CD4-positive, alpha-beta T cell treated with Interleukin-1 beta for 1 hour (primary cell): ENCODE measurements at regions not wholly inside any gene's neighbourhood (a gene's known extent, or its start where the extent isn't known, plus 50 kb on each side); places are given as distances from the start of the nearest gene placed in this dataset.

Experiments used
- DNase-seq, 2 donors: peaks; one replicate each; pipeline ENCODE4 v3.0.0-alpha.2; 2020 to 2022

DNA sequence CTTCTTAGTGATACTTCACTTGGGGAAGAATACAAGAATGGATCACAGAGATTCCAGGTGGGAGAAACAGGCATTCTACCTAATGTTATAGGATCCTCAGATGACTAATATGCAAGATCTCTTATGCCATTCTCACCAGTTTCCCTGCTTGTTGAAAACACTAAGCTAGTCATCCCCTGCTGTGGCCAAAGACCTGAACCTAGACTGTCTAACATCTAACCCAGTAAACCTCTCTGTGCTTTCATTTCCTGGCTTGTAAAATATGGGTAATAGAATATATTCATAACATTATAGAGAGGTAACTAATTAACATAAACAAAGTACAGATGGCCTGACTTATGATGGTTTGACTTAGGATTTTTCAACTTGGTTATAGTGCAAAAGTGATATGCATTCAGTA is 776.3 kb downstream of the TUSC7 start:
- DNase-seq: no peak

GRCh38 chr3:117486719-117487716 is 777.4 kb downstream of the TUSC7 start:
- no peak for DNase-seq

- no peak for DNase-seq
These were observed 779.4 kb downstream of the TUSC7 start for GRCh38 chr3:117488983-117489382.

- no peak for DNase-seq
These were observed 780.1 kb downstream of the TUSC7 start for GRCh38 chr3:117489663-117490079.

DNA sequence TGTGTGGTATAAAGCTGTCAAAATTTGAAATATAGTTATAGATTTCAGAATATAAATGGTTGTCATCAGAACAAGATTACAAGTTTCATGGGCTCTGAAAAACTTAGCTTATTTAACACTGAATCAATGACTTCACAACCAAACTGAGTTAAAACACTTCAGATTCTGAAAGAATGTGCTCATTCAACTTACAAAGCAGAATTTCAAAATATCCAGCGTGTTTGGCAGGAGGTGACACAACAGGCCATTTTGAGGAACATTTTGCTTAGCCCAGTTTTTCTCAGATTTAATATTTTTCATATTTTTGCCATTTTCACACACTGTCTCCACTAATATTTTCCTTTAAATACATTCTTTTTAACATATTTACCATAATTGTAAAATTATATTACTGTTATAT is 781.1 kb downstream of the TUSC7 start:
- DNase-seq: no peak

GRCh38 chr3:117495620-117496019 is 786.0 kb downstream of the TUSC7 start:
- no peak for DNase-seq

GRCh38 chr3:117499189-117499870 is 789.8 kb downstream of the TUSC7 start:
- no peak for DNase-seq

DNA sequence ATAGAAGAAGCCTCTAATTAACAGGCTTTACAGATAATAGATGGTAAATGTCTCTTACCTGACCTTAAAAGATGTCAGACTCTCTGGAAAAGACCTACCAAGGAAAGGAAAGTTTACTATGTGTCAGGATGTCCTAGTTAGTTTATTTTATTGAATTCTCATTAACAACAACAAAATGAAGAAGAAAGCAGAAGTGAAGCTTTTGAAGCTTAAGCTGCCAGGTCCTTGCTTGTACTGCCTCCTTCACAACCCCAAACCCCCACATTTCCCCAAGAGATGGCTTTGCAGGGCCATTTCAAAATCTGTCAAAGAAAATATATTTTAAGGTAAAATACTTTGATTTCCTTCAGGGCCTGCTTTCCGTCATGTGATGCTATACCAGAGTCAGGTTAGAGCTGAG is 798.4 kb downstream of the TUSC7 start:
- DNase-seq: no peak

- no peak for DNase-seq
These were observed 800.3 kb downstream of the TUSC7 start for GRCh38 chr3:117509858-117510257.

DNA sequence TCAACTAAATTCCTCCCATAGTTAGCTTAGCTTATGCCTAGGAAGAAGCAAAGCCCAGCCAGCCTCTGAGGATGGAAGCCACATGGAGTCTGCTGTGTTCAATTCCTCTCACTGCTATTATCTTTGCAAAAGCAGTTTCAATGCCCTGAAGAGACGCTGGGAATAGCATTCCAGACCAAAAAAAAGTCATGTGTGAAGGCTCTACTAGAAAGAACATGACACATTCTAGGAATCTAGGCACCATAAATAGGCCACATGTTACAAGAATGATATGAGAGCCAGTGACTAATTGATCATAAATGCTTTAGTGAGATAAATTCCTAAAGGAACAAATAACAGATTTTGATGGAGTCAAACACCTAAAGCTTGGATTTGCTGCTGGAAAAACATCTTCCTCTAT is 800.8 kb downstream of the TUSC7 start:
- no peak for DNase-seq

DNA sequence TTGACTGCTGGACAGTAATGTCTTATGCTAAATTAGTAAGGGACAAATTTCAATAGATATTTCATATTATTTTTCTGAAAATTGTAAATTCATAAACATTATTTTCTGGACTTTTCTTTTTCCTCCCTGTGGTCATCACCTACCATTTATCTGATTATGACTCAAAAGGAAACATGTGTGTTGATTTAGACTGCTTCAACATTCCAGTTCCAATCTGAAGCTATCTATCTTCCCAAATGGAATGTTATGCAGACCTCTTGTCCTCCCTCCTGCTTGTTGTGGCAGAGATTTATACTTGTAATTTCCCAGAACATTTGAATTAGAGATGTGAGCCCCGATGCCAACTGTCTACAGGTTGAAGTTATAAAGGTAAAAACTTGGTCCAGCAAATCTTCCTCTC is 803.4 kb downstream of the TUSC7 start:
- no peak for DNase-seq

- no peak for DNase-seq
These were observed 805.7 kb downstream of the TUSC7 start for GRCh38 chr3:117515309-117515708.

- no peak for DNase-seq
These were observed 808.8 kb downstream of the TUSC7 start for GRCh38 chr3:117518364-117518763.

GRCh38 chr3:117519776-117520175 is 810.2 kb downstream of the TUSC7 start:
- no peak for DNase-seq

GRCh38 chr3:117520582-117520981 is 811.0 kb downstream of the TUSC7 start:
- DNase-seq: no peak

DNA sequence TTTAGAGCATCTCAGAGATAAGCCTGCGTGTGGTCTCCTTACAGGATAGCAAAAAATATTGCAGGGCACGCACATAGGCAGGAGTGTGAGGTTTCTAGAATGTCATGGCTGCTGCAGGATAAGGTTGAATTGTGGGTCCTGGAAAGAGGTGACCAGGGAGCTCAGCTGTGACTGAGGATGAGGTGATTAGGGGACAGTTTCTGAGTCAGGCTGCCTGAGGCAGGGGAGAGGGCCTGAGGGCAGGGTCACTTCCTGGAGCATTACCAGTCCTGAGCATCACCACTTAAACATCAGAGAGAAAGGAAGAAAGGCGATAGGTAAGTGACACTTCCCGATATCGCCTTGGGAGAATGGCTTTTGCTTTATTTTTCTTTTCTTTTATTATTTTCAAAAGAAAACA is 813.8 kb downstream of the TUSC7 start:
- no peak for DNase-seq

- no peak for DNase-seq
These were observed 815.3 kb downstream of the TUSC7 start for GRCh38 chr3:117524890-117525289.

DNA sequence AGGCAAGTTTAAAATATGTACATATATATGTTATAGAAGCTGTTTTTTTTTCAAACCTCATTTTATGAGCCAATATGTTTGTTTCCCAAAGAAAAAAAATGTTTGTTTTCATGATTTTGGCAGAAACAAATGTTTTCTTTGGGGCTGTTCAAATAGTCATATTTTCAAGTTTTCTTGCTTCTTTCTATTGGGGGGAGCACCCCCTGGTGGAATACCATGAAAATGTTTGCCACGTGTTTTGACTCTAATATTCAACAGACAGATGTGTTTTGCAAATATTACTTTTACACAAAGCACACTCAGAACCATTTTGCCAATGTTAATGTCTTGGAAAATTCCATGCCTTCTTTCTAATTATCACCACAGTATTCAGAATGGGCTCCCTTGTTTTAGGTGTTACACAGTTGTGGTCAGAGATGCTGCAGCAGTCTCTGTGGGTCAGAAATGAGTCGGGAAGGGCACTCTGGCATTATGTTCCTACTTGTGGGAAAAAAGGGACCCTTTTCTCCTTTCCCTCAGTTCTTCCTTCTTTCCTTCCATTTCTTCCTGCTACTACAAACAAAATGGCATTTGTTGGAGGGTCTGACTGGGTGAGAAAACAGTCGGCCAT is 817.0 kb downstream of the TUSC7 start:
- no peak for DNase-seq

GRCh38 chr3:117527346-117527745 is 817.8 kb downstream of the TUSC7 start:
- DNase-seq: no peak

DNA sequence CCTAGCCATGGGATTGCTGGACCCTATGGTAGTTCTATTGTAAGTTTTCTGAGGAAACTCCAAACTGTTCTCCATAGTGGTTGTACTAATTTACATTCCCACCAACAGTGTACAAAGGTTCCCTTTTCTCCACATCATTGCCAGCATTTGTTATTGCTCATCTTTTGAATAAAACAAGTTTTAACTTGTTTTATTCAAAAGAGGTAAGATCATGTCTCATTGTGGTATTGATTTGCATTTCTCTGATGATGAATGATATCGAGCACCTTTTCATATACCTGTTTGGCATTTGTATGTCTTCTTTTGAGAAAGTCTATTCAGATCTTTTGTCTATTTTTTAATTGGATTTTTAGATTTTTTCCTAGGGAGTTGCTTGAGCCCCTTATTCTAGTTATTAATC is 819.1 kb downstream of the TUSC7 start:
- DNase-seq: no peak

DNA sequence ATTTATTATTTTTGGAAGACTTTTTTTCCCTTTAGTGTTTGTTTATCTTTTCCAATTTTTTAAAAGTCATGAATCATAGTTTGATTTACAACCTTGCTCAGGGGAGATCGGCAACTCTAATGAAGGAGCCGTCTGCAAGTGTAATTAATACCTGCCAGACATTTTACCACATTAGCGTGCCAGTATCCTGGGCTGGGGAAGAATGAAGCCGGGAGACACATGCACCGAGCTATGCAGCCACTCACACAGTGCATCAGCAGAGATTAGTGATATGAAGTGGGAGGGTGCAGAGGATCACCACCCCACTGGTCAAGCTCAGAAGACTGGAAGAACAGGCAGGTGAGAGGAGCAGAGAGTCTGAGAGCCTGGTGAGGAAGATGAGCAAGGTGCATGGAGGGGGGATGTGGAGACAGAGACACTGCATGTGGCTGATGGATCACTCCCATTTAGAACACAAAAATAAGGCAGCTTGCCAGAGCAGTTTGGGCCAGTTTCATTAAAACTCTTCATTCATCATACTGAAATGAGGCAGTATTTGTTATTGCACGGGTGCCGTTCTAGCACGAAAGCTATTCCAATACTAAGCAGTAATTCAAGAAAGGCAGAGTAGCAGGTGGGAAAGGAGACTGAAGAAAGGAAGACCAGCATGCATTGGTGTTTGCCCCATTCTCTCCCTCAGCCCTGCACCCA is 821.6 kb downstream of the TUSC7 start:
- DNase-seq: no peak

DNA sequence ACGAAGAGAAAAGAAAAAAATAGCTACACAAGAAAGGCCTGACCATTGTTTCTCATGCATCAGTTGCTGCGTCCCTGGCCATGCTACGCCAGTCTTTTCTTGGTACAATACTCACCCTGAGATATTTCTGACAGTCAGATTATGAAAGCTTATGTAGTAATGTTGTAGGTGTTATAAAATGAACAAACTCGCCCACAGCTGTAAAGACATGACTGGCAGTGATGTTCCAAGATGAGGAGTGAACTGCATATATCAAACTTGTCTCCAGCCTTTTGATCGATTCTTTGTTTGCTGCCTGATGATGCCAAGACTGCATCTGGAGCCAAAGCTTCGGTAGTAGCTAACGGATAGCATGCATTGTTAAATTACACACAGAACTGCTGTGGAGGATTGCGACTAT is 822.7 kb downstream of the TUSC7 start:
- no peak for DNase-seq

DNA sequence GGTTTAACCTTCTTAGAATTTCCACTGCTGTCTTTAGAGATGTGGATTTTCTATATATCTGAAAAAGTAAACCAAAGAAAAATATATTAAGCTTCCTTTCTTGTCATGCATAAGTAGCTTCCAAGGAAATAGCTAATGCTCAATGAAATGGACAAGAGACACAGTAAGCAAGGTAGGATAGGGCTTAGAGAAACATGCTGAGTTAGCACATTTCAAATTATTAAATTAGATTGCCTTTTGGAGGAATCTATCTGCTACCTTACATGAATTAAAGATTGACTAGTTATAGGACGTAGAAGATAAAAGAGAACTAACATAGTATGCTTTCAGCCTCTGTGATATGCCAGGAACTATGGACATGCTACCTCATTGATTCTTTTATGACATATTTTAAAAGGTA is 824.6 kb downstream of the TUSC7 start:
- DNase-seq: no peak
